Fibroblast of lung (primary cell): ENCODE measurements at regions not wholly inside any gene's neighbourhood (a gene's known extent, or its start where the extent isn't known, plus 50 kb on each side); places are given as distances from the start of the nearest gene placed in this dataset.

Experiments
- EZH2 ChIP-seq: IDR thresholded peaks from 2 replicates; pipeline ENCODE4 v1.5.1; 2012; ENCODE audit warnings: low read length, control low read depth, mild to moderate bottlenecking; ENCODE audit errors: missing control alignments
- TF ChIP-seq, protein P1 (sequence below), 2 donors: IDR thresholded peaks in 1 of 2; conservative IDR thresholded peaks in 1 of 2; 1 replicate in 1 of 2; 2 replicates in 1 of 2; pipeline ENCODE4 v1.5.1; 2011 to 2012; ENCODE audit warnings: low read length in 2 of 2, control low read depth in 1 of 2, inconsistent platforms in 1 of 2, low read depth in 1 of 2, mild to moderate bottlenecking in 1 of 2

DNA sequence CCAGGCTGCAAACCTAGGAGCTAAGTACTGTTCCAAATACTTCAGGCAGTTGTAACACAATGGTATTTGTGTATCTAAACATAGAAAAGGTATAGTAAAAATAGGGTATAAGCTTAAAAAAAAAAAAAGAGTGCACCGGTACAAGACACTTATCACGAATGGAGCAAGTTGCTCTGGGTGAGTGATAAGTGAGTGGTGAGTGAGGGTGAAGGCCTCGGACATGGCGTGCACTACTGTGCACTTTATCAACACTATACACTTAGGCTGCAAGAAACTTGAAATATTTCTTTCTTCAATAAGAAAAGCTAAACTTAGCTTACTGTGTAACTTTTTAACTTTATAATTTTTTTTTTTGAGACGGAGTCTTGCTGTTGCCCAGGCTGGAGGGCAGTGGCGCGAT lies 159.5 kb upstream of the PDE10A start:
- TF ChIP-seq, protein P1, sequence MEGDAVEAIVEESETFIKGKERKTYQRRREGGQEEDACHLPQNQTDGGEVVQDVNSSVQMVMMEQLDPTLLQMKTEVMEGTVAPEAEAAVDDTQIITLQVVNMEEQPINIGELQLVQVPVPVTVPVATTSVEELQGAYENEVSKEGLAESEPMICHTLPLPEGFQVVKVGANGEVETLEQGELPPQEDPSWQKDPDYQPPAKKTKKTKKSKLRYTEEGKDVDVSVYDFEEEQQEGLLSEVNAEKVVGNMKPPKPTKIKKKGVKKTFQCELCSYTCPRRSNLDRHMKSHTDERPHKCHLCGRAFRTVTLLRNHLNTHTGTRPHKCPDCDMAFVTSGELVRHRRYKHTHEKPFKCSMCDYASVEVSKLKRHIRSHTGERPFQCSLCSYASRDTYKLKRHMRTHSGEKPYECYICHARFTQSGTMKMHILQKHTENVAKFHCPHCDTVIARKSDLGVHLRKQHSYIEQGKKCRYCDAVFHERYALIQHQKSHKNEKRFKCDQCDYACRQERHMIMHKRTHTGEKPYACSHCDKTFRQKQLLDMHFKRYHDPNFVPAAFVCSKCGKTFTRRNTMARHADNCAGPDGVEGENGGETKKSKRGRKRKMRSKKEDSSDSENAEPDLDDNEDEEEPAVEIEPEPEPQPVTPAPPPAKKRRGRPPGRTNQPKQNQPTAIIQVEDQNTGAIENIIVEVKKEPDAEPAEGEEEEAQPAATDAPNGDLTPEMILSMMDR (conservative IDR thresholded peaks at IDR 0.05 in 1 of 2, IDR thresholded peaks at IDR 0.05 in 1 of 2; ENCODE audit: low read depth in 1 of 2, low read length in 2 of 2) = no peak
- no peak for TF ChIP-seq EZH2
